Neural cell (in vitro differentiated cells): ENCODE measurements at regions not wholly inside any gene's neighbourhood (a gene's known extent, or its start where the extent isn't known, plus 50 kb on each side); places are given as distances from the start of the nearest gene placed in this dataset.

Source experiments
- H2AFZ ChIP-seq: fragments of 200-600, 300-800 bp; sonication (generic), shearing (Covaris generic); 2 replicates; pipeline ENCODE4 v1.6.0; 2014; ENCODE audit warnings: low read depth, mild to moderate bottlenecking, antibody characterized with exemption, low read length, moderate library complexity
- H3F3A ChIP-seq: fragments of 200-600 bp; shearing (Covaris generic); 2 replicates; pipeline ENCODE4 v1.6.1; 2016; ENCODE audit warnings: mild to moderate bottlenecking, moderate library complexity, mixed read lengths, antibody characterized with exemption, low read length; ENCODE audit not compliant: insufficient read depth, poor library complexity, severe bottlenecking
- H3K27ac ChIP-seq: fragments of 200-600, 300-800 bp; sonication (generic), shearing (Covaris generic); 2 replicates; pipeline ENCODE4 v1.5.1; 2014; ENCODE audit warnings: mild to moderate bottlenecking, low read length, moderate library complexity
- H3K27me3 ChIP-seq: fragments of 300-800, 200-600 bp; sonication (generic), shearing (Covaris generic); 2 replicates; pipeline ENCODE4 v1.6.0; 2014; ENCODE audit warnings: mild to moderate bottlenecking, low read depth, low read length, moderate library complexity; ENCODE audit not compliant: insufficient read depth
- H3K36me3 ChIP-seq: fragments of 300-800, 200-600 bp; sonication (generic), shearing (Covaris generic); 2 replicates; pipeline ENCODE4 v1.5.1; 2014; ENCODE audit warnings: mild to moderate bottlenecking, antibody characterized with exemption, low read length, moderate library complexity; ENCODE audit not compliant: insufficient read depth
- H3K4me2 ChIP-seq: fragments of 300-800, 200-600 bp; sonication (generic), shearing (Covaris generic); 2 replicates; pipeline ENCODE4 v1.6.0; 2014; ENCODE audit warnings: mild to moderate bottlenecking, low read length
- H3K4me3 ChIP-seq: fragments of 300-800, 200-600 bp; sonication (generic), shearing (Covaris generic); 2 replicates; pipeline ENCODE4 v1.5.1; 2014; ENCODE audit warnings: mild to moderate bottlenecking, low read length, moderate library complexity
- H3K79me2 ChIP-seq: fragments of 200-600 bp; shearing (Covaris generic); replicated peaks from 2 replicates; pipeline ENCODE4 v1.6.0; 2014; ENCODE audit warnings: mild to moderate bottlenecking, low read length, moderate library complexity; ENCODE audit not compliant: insufficient read depth
- H3K9ac ChIP-seq: fragments of 300-800, 200-600 bp; sonication (generic), shearing (Covaris generic); 2 replicates; pipeline ENCODE4 v1.6.1; 2016; ENCODE audit warnings: mild to moderate bottlenecking, low read length, mixed read lengths
- H3K9me2 ChIP-seq: fragments of 200-600 bp; shearing (Covaris generic); 2 replicates; pipeline ENCODE4 v1.6.1; 2016; ENCODE audit warnings: mild to moderate bottlenecking, low read length, mixed read lengths; ENCODE audit not compliant: insufficient read depth
- H3K9me3 ChIP-seq: fragments of 200-600, 300-800 bp; sonication (generic), shearing (Covaris generic); 2 replicates; pipeline ENCODE4 v1.6.1; 2016; ENCODE audit warnings: mild to moderate bottlenecking, mixed run types, low read length, moderate library complexity, mixed read lengths
- H4K20me1 ChIP-seq: fragments of 200-600 bp; shearing (Covaris generic); 2 replicates; pipeline ENCODE4 v1.6.1; 2016; ENCODE audit warnings: mild to moderate bottlenecking, mixed run types; ENCODE audit not compliant: insufficient read depth
- EP300 ChIP-seq: fragments of 450-650 bp; conservative IDR thresholded peaks from 2 replicates; pipeline ENCODE4 v1.6.1; 2014; ENCODE audit warnings: antibody characterized with exemption, mild to moderate bottlenecking, moderate library complexity; ENCODE audit not compliant: poor library complexity, severe bottlenecking
- EZH2 ChIP-seq: fragments of 200-600, 300-800 bp; shearing (Covaris generic), sonication (generic); IDR thresholded peaks from 2 replicates; pipeline ENCODE4 v1.6.1; 2014; ENCODE audit warnings: antibody characterized with exemption, low read length, borderline replicate concordance, mild to moderate bottlenecking; ENCODE audit not compliant: insufficient read depth, poor library complexity, severe bottlenecking
- MXI1 ChIP-seq: fragments of 450-650 bp; conservative IDR thresholded peaks from 2 replicates; pipeline ENCODE4 v1.6.1; 2014; ENCODE audit warnings: antibody characterized with exemption, mild to moderate bottlenecking; ENCODE audit not compliant: poor library complexity, severe bottlenecking
- POLR2AphosphoS5 ChIP-seq: IDR thresholded peaks from 2 replicates; pipeline ENCODE4 v1.6.1; 2012
- RAD21 ChIP-seq: fragments of 450-650 bp; conservative IDR thresholded peaks from 2 replicates; pipeline ENCODE4 v1.6.1; 2014; ENCODE audit warnings: antibody characterized with exemption, mild to moderate bottlenecking, moderate library complexity
- SMC3 ChIP-seq: fragments of 450-650 bp; conservative IDR thresholded peaks from 2 replicates; pipeline ENCODE4 v1.6.1; 2014; ENCODE audit warnings: antibody characterized with exemption, mild to moderate bottlenecking, moderate library complexity; ENCODE audit not compliant: poor library complexity
- TAF1 ChIP-seq: IDR thresholded peaks from 2 replicates; pipeline ENCODE4 v1.6.1; 2012; ENCODE audit warnings: low read depth
- TF ChIP-seq, protein P1 (sequence below): IDR thresholded peaks from 2 replicates; pipeline ENCODE4 v1.6.1; 2012; ENCODE audit warnings: borderline replicate concordance
- TF ChIP-seq, protein P2 (sequence below): fragments of 450-650 bp; IDR thresholded peaks from 2 replicates; pipeline ENCODE4 v1.5.1; 2014; ENCODE audit warnings: antibody characterized with exemption, mild to moderate bottlenecking, moderate library complexity; ENCODE audit not compliant: poor library complexity, severe bottlenecking

GRCh38 chr7:52472006-52472620, 563.3 kb upstream of the POM121L12 start:
- no peak overlapping the region for H3K4me2 ChIP-seq
- H4K20me1 ChIP-seq = no peaks in the 10 kb centered on the region
- H3K27ac ChIP-seq = no peak overlapping the region
- H3K36me3 ChIP-seq = no peaks in the 10 kb centered on the region
- no peak overlapping the region for H2AFZ ChIP-seq
- no peaks in the 10 kb centered on the region for H3K27me3 ChIP-seq
- no peaks in the 10 kb centered on the region for H3K79me2 ChIP-seq
- H3K9ac ChIP-seq = no peak overlapping the region
- TF ChIP-seq SMC3 = no peak
- H3K9me3 ChIP-seq = no peaks in the 10 kb centered on the region
- peaks cover 2% of the 10 kb centered on the region for H3F3A ChIP-seq
- H3K9me2 ChIP-seq = no peaks in the 10 kb centered on the region
- no peak overlapping the region for H3K4me3 ChIP-seq

- Histone ChIP-seq H3F3A (no peaks in the 10 kb centered on the region), H3K27ac (no peak overlapping the region), H3K79me2 (no peaks in the 10 kb centered on the region), H3K27me3 (no peaks in the 10 kb centered on the region), H3K4me3 (no peak overlapping the region), H3K9me2 (no peaks in the 10 kb centered on the region), H3K9me3 (no peaks in the 10 kb centered on the region), H4K20me1 (no peaks in the 10 kb centered on the region), H2AFZ (no peak overlapping the region), H3K4me2 (no peak overlapping the region), H3K9ac (no peak overlapping the region), H3K36me3 (no peaks in the 10 kb centered on the region)
- TF ChIP-seq MXI1 (no peak), SMC3 (no peak), EZH2 (no peak), TAF1 (no peak), EP300 (no peak), POLR2AphosphoS5 (no peak), RAD21 (no peak)
- TF ChIP-seq, protein P1, sequence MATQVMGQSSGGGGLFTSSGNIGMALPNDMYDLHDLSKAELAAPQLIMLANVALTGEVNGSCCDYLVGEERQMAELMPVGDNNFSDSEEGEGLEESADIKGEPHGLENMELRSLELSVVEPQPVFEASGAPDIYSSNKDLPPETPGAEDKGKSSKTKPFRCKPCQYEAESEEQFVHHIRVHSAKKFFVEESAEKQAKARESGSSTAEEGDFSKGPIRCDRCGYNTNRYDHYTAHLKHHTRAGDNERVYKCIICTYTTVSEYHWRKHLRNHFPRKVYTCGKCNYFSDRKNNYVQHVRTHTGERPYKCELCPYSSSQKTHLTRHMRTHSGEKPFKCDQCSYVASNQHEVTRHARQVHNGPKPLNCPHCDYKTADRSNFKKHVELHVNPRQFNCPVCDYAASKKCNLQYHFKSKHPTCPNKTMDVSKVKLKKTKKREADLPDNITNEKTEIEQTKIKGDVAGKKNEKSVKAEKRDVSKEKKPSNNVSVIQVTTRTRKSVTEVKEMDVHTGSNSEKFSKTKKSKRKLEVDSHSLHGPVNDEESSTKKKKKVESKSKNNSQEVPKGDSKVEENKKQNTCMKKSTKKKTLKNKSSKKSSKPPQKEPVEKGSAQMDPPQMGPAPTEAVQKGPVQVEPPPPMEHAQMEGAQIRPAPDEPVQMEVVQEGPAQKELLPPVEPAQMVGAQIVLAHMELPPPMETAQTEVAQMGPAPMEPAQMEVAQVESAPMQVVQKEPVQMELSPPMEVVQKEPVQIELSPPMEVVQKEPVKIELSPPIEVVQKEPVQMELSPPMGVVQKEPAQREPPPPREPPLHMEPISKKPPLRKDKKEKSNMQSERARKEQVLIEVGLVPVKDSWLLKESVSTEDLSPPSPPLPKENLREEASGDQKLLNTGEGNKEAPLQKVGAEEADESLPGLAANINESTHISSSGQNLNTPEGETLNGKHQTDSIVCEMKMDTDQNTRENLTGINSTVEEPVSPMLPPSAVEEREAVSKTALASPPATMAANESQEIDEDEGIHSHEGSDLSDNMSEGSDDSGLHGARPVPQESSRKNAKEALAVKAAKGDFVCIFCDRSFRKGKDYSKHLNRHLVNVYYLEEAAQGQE = no peak
- TF ChIP-seq, protein P2, sequence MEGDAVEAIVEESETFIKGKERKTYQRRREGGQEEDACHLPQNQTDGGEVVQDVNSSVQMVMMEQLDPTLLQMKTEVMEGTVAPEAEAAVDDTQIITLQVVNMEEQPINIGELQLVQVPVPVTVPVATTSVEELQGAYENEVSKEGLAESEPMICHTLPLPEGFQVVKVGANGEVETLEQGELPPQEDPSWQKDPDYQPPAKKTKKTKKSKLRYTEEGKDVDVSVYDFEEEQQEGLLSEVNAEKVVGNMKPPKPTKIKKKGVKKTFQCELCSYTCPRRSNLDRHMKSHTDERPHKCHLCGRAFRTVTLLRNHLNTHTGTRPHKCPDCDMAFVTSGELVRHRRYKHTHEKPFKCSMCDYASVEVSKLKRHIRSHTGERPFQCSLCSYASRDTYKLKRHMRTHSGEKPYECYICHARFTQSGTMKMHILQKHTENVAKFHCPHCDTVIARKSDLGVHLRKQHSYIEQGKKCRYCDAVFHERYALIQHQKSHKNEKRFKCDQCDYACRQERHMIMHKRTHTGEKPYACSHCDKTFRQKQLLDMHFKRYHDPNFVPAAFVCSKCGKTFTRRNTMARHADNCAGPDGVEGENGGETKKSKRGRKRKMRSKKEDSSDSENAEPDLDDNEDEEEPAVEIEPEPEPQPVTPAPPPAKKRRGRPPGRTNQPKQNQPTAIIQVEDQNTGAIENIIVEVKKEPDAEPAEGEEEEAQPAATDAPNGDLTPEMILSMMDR = no peak
Measured at GRCh38 chr7:52465216-52465615, 570.2 kb upstream of the POM121L12 start.

DNA sequence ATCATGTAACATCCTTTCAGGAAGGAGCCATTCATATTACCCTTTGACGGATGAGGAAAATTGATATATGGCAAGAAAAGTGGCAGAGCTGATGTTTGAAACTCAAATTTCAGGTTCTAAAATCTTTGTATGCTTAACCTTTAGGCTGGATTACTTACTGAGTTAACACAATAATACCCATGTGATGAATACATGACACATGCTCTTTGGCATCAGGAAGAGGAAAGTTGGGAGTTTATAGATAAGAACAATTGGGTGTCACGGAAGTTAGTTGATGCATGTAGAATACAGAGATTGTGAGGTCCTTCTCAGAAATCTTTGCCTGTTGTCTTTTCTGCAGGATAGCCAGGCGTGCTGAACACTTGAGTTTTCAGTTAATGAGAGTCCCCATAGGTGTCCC, 572.1 kb upstream of the POM121L12 start:
- Histone ChIP-seq H2AFZ (no peak overlapping the region), H3K27ac (no peak overlapping the region), H3K4me3 (no peak overlapping the region), H3K79me2 (no peaks in the 10 kb centered on the region), H3K9ac (no peak overlapping the region), H3K27me3 (no peaks in the 10 kb centered on the region), H3F3A (no peaks in the 10 kb centered on the region), H3K9me3 (no peaks in the 10 kb centered on the region), H3K4me2 (no peak overlapping the region), H3K36me3 (no peaks in the 10 kb centered on the region), H3K9me2 (no peaks in the 10 kb centered on the region), H4K20me1 (no peaks in the 10 kb centered on the region)
- no peak for TF ChIP-seq SMC3
- no peak for TF ChIP-seq EP300
- no peak for TF ChIP-seq MXI1
- TF ChIP-seq, protein P2 = no peak
- no peak for TF ChIP-seq TAF1
- TF ChIP-seq EZH2 = no peak
- no peak for TF ChIP-seq POLR2AphosphoS5
- TF ChIP-seq, protein P1 = no peak
- TF ChIP-seq RAD21 = no peak
